ENCODE measurements at regions not wholly inside any gene's neighbourhood (a gene's known extent, or its start where the extent isn't known, plus 50 kb on each side); places are given as distances from the start of the nearest gene placed in this dataset.

DNA sequence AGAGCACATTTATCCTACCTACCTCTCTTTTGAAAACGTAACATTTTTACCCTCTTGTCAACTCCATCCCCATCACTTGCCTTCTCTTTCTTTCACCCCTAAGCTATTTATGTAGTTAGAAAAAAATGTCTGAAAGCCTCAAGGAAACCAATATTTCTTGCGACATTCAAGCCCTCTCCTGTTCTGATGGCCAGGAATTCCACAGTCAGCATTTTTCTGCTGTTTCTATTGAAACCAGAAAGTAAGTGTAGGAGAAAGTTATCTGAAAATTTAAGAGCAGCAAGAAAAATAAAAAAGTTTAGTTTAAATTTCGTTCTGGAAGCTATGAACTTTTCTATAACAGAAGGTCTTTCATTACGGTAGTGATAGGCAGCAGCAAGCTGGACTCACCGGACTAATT is 247.6 kb upstream of the PBX1 start:
- H3K27me3 ChIP-seq (ENCODE audit: insufficient read depth, low read length): no peaks in the 10 kb centered on the region
- no peaks in the 10 kb centered on the region for H3K36me3 ChIP-seq (ENCODE audit: control insufficient read depth in 1 of 2, insufficient read depth in 2 of 2, low read length in 2 of 2)
- no peak overlapping the region for H2BK5ac ChIP-seq (ENCODE audit: low read depth, low read length, poor library complexity)
- no peaks in the 10 kb centered on the region for H3K9me3 ChIP-seq (ENCODE audit: insufficient read depth, low read depth, low read length)
- no CpG with 5 or more reads among the region's 5 CpGs for WGBS (ENCODE audit: extremely low coverage, insufficient coverage, insufficient read length)
- no peak overlapping the region for H3K4ac ChIP-seq (ENCODE audit: low read depth, low read length)
- no peaks in the 10 kb centered on the region for H3K4me1 ChIP-seq (ENCODE audit: control insufficient read depth in 1 of 2, insufficient read depth in 2 of 2, low read length in 2 of 2)
- H3K79me1 ChIP-seq (ENCODE audit: low read length): no peaks in the 10 kb centered on the region
- H3K18ac ChIP-seq (ENCODE audit: low read length): no peak overlapping the region
- H4K91ac ChIP-seq (ENCODE audit: low read depth, low read length): no peak overlapping the region
- no peak overlapping the region for H3K14ac ChIP-seq (ENCODE audit: low read length)
- H3K23ac ChIP-seq (ENCODE audit: low read length): no peak overlapping the region
- no peak for DNase-seq
- no peak overlapping the region for H3K27ac ChIP-seq (ENCODE audit: low read depth, low read length)
- no peak overlapping the region for H2AFZ ChIP-seq (ENCODE audit: insufficient read depth, low read length, poor library complexity)
- no peak overlapping the region for H2BK120ac ChIP-seq (ENCODE audit: insufficient read depth, low read length, poor library complexity)
- H2AK5ac ChIP-seq (ENCODE audit: low read length): no peak overlapping the region
- no peak overlapping the region for H3K4me3 ChIP-seq (ENCODE audit: low read depth, low read length)
- H4K12ac ChIP-seq (ENCODE audit: low read depth, low read length): no peak overlapping the region
- no peak overlapping the region for H3K4me2 ChIP-seq (ENCODE audit: low read length)
- H3K9ac ChIP-seq (ENCODE audit: low read length): no peak overlapping the region
- H4K8ac ChIP-seq (ENCODE audit: low read depth, low read length): no peak overlapping the region
- H2BK12ac ChIP-seq (ENCODE audit: low read length): no peak overlapping the region
- no peaks in the 10 kb centered on the region for H3K79me2 ChIP-seq (ENCODE audit: control insufficient read depth, insufficient read depth, low read length, poor library complexity)

DNA sequence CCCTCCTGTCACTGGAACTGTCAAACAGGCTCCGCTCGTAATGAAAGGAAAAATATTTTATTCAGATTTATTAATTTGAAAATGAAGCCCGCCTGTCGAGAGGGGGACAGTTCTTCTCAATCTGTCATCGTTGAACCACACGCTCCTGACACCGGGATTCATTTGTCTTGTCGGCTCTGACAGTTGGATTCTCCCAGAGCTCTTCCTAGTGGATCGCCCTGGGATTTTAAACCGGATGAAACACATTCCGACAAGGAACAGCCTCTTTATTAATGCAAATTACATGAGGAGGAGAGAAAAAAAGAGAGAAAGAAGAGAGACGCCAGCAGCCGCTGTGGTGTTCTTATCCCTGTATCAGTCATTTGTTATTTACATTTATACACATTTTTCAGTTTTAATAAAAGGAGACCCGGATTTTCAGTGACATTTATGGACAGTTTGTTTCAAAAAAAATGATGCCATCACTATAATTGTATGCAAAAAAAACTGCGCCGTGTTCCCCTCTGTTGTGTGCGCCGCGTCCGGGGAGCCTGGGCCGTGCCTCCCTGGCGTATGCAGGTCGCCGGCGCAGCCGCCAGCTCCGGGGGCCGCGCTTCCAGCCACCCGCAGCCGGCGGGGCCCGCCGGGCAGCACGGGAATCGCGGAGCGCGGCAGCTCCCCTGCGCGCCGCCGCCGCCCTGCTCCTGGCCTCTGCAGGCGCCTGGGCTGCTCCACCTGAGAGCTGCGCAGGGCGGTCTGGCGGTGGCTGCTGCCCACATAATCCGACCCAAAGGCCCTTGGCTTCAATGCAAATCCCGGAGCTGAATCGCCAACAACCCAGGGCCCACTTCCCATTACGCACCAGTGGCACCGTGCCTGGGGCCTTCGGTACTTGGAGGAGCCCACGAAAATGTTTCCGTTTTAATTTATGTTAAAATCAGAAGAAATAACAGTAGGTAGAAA is 237.9 kb upstream of the PBX1 start:
- H3K27me3 ChIP-seq (ENCODE audit: insufficient read depth, low read length): no peaks in the 10 kb centered on the region
- H3K4me2 ChIP-seq (ENCODE audit: low read length): peak overlapping the region; percentile 80
- no peaks in the 10 kb centered on the region for H3K36me3 ChIP-seq (ENCODE audit: control insufficient read depth in 1 of 2, insufficient read depth in 2 of 2, low read length in 2 of 2)
- no peak overlapping the region for H3K9ac ChIP-seq (ENCODE audit: low read length)
- H2BK120ac ChIP-seq (ENCODE audit: insufficient read depth, low read length, poor library complexity): no peak overlapping the region
- H3K4me1 ChIP-seq (ENCODE audit: control insufficient read depth in 1 of 2, insufficient read depth in 2 of 2, low read length in 2 of 2): no peaks in the 10 kb centered on the region
- no peak overlapping the region for H3K4me3 ChIP-seq (ENCODE audit: low read depth, low read length)
- H3K4ac ChIP-seq (ENCODE audit: low read depth, low read length): no peak overlapping the region
- H4K12ac ChIP-seq (ENCODE audit: low read depth, low read length): no peak overlapping the region
- H2BK12ac ChIP-seq (ENCODE audit: low read length): no peak overlapping the region
- no peak overlapping the region for H3K14ac ChIP-seq (ENCODE audit: low read length)
- no peak overlapping the region for H4K8ac ChIP-seq (ENCODE audit: low read depth, low read length)
- no peak overlapping the region for H3K23ac ChIP-seq (ENCODE audit: low read length)
- no peaks in the 10 kb centered on the region for H3K79me2 ChIP-seq (ENCODE audit: control insufficient read depth, insufficient read depth, low read length, poor library complexity)
- H3K27ac ChIP-seq (ENCODE audit: low read depth, low read length): no peak overlapping the region
- H3K18ac ChIP-seq (ENCODE audit: low read length): no peak overlapping the region
- H2AFZ ChIP-seq (ENCODE audit: insufficient read depth, low read length, poor library complexity): peak overlapping the region; percentile 6
- H4K91ac ChIP-seq (ENCODE audit: low read depth, low read length): no peak overlapping the region
- no peaks in the 10 kb centered on the region for H3K9me3 ChIP-seq (ENCODE audit: insufficient read depth, low read depth, low read length)
- DNase-seq: peak in 1 of 2 donors; percentile 25
- no peaks in the 10 kb centered on the region for H3K79me1 ChIP-seq (ENCODE audit: low read length)
- WGBS (ENCODE audit: extremely low coverage, insufficient coverage, insufficient read length): no CpG with 5 or more reads among the region's 56 CpGs
- no peak overlapping the region for H2BK5ac ChIP-seq (ENCODE audit: low read depth, low read length, poor library complexity)
- H2AK5ac ChIP-seq (ENCODE audit: low read length): no peak overlapping the region

DNA sequence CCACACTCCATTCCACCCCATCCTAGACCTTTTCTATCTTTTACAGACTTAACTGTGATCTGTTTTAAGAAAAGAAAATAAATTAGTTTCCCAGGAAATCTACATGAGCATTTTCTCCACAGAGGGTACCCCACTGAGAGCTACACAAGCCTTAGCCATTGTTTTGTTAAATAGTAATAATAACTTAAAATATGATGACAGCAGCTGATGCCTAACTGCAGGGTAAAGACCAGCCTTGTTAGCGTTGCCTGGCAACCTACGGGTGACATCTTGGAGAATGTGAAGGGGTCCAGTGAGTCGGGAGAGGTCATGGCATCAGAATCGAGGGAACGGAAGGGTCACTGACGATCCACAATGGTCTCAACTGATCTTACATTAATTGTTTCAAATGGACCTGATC is 233.2 kb upstream of the PBX1 start:
- no peak overlapping the region for H2AFZ ChIP-seq (ENCODE audit: insufficient read depth, low read length, poor library complexity)
- H3K27ac ChIP-seq (ENCODE audit: low read depth, low read length): no peak overlapping the region

DNA sequence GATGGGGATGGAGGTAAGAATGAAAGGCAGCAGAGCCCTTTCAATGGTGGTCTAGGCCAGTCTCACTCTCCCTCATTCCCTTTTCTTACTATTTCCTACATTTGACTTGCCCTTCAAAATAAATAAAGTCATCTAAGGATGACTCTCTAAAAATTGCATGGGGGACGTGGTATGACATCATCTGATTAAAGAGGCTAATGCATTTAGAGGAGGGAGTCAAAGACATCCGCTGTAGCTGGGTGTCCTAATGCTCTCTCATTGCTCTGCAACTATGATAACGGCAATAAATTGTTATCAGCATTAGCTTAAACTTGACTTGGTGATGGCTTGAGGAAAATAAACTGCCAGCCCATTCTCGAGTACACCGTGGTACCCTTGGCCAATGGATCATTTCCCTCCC is 225.6 kb upstream of the PBX1 start:
- H2AK5ac ChIP-seq (ENCODE audit: low read length): no peak overlapping the region
- no peaks in the 10 kb centered on the region for H3K79me2 ChIP-seq (ENCODE audit: control insufficient read depth, insufficient read depth, low read length, poor library complexity)
- H3K23ac ChIP-seq (ENCODE audit: low read length): no peak overlapping the region
- no peak overlapping the region for H4K91ac ChIP-seq (ENCODE audit: low read depth, low read length)
- H3K4me3 ChIP-seq (ENCODE audit: low read depth, low read length): no peak overlapping the region
- H3K9me3 ChIP-seq (ENCODE audit: insufficient read depth, low read depth, low read length): no peaks in the 10 kb centered on the region
- H3K18ac ChIP-seq (ENCODE audit: low read length): no peak overlapping the region
- H3K79me1 ChIP-seq (ENCODE audit: low read length): no peaks in the 10 kb centered on the region
- H2BK120ac ChIP-seq (ENCODE audit: insufficient read depth, low read length, poor library complexity): no peak overlapping the region
- no peak overlapping the region for H2BK12ac ChIP-seq (ENCODE audit: low read length)
- H4K12ac ChIP-seq (ENCODE audit: low read depth, low read length): no peak overlapping the region
- H3K4me1 ChIP-seq (ENCODE audit: control insufficient read depth in 1 of 2, insufficient read depth in 2 of 2, low read length in 2 of 2): no peaks in the 10 kb centered on the region
- H3K4ac ChIP-seq (ENCODE audit: low read depth, low read length): no peak overlapping the region
- H2BK5ac ChIP-seq (ENCODE audit: low read depth, low read length, poor library complexity): no peak overlapping the region
- no peak overlapping the region for H2AFZ ChIP-seq (ENCODE audit: insufficient read depth, low read length, poor library complexity)
- H3K27me3 ChIP-seq (ENCODE audit: insufficient read depth, low read length): no peaks in the 10 kb centered on the region
- no peak overlapping the region for H3K9ac ChIP-seq (ENCODE audit: low read length)
- no peak overlapping the region for H3K27ac ChIP-seq (ENCODE audit: low read depth, low read length)
- H3K14ac ChIP-seq (ENCODE audit: low read length): no peak overlapping the region
- WGBS (ENCODE audit: extremely low coverage, insufficient coverage, insufficient read length): no CpG with 5 or more reads among the region's 5 CpGs
- H3K4me2 ChIP-seq (ENCODE audit: low read length): no peak overlapping the region
- H4K8ac ChIP-seq (ENCODE audit: low read depth, low read length): no peak overlapping the region
- no peaks in the 10 kb centered on the region for H3K36me3 ChIP-seq (ENCODE audit: control insufficient read depth in 1 of 2, insufficient read depth in 2 of 2, low read length in 2 of 2)
- DNase-seq: no peak

More for the DNA sequence above, 233.2 kb upstream of the PBX1 start:
- no peak overlapping the region for H4K8ac ChIP-seq (ENCODE audit: low read depth, low read length)
- H3K36me3 ChIP-seq (ENCODE audit: control insufficient read depth in 1 of 2, insufficient read depth in 2 of 2, low read length in 2 of 2): no peaks in the 10 kb centered on the region
- no peak overlapping the region for H2BK120ac ChIP-seq (ENCODE audit: insufficient read depth, low read length, poor library complexity)
- H3K4ac ChIP-seq (ENCODE audit: low read depth, low read length): no peak overlapping the region
- H3K4me2 ChIP-seq (ENCODE audit: low read length): no peak overlapping the region
- no peaks in the 10 kb centered on the region for H3K9me3 ChIP-seq (ENCODE audit: insufficient read depth, low read depth, low read length)
- no peaks in the 10 kb centered on the region for H3K27me3 ChIP-seq (ENCODE audit: insufficient read depth, low read length)
- DNase-seq: no peak
- no peaks in the 10 kb centered on the region for H3K79me1 ChIP-seq (ENCODE audit: low read length)
- H3K23ac ChIP-seq (ENCODE audit: low read length): no peak overlapping the region
- no peak overlapping the region for H4K91ac ChIP-seq (ENCODE audit: low read depth, low read length)
- H3K9ac ChIP-seq (ENCODE audit: low read length): no peak overlapping the region
- H3K79me2 ChIP-seq (ENCODE audit: control insufficient read depth, insufficient read depth, low read length, poor library complexity): no peaks in the 10 kb centered on the region
- H2BK12ac ChIP-seq (ENCODE audit: low read length): no peak overlapping the region
- no peak overlapping the region for H2BK5ac ChIP-seq (ENCODE audit: low read depth, low read length, poor library complexity)
- no peak overlapping the region for H3K14ac ChIP-seq (ENCODE audit: low read length)
- WGBS (ENCODE audit: extremely low coverage, insufficient coverage, insufficient read length): no CpG with 5 or more reads among the region's 6 CpGs
- no peaks in the 10 kb centered on the region for H3K4me1 ChIP-seq (ENCODE audit: control insufficient read depth in 1 of 2, insufficient read depth in 2 of 2, low read length in 2 of 2)
- H3K18ac ChIP-seq (ENCODE audit: low read length): no peak overlapping the region
- peak overlapping the region; percentile 44 for H3K4me3 ChIP-seq (ENCODE audit: low read depth, low read length)
- no peak overlapping the region for H4K12ac ChIP-seq (ENCODE audit: low read depth, low read length)
- no peak overlapping the region for H2AK5ac ChIP-seq (ENCODE audit: low read length)
